ENCODE measurements at regions not wholly inside any gene's neighbourhood (a gene's known extent, or its start where the extent isn't known, plus 50 kb on each side); places are given as distances from the start of the nearest gene placed in this dataset.
A peak's percentile ranks its signal among the peaks of the same experiment; 100 is the strongest.

DNA sequence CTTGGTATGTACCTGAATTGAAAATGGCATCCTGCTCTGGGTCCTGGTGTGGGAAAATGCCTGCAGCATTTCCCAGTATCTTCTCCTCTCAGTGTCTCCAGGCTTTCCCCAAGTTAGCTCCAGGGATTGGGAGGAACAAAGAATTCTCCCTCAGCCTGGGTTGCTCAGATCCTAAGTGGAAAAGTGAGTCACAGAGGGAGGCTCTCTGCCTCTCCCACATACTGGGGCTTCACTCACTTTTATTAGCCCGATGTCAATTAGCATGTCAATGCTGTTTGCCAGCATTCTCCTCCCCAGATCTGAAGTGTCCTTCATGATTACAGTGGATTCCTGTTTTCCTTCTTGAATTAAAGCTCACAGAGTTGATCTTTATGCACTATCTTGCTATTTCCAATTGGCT, 655.0 kb downstream of the EPHA3 start:
- no peak for DNase-seq (ENCODE audit: low read depth)

DNA sequence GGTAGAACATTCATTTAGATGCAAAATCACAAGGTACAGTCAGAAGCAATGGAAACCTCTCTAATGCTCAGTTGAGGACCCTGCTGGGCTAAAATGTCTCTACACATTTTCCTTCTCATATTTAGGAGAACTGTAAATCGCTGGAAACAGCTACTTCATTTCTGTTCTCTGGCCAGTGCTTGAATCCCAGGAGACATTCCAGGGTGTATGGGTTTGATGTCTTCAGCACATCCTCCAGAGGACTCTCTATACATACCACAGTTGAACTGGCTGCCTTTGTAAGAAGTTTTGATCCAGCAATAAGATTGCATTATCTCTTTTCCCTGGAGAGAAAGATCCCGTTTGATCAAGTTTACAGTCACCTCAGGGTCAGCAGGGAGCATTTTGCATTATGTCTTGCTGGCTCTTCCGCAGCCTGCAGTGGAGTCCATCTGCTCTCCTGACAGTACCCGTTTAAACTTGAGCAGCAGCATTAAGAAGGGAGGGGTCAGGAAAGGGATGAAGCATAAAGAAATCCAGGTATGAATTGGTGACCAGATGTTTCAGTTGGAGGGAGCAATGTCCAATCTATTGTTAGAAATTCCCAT, 676.0 kb downstream of the EPHA3 start:
- no peak for DNase-seq (ENCODE audit: low read depth)

DNA sequence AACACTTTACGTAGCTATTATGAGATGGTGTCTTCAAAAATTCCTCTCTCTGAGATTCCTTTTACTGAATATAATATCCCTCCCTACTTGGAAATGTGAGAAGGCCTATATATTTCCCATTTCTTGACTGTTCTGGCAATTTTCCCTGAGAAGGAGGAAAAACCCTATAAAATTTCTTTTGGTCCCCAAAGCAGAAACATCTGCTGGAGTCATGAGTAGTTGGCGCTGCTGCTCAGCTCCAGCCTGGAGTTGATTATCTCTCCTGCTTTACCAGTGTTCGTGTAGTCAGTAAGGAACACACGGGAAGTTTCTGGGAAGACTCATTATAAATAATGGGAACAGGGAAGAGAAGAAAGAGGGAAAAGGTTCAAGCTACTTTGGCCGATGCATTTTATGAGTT, 680.1 kb downstream of the EPHA3 start:
- DNase-seq (ENCODE audit: low read depth) = no peak

DNA sequence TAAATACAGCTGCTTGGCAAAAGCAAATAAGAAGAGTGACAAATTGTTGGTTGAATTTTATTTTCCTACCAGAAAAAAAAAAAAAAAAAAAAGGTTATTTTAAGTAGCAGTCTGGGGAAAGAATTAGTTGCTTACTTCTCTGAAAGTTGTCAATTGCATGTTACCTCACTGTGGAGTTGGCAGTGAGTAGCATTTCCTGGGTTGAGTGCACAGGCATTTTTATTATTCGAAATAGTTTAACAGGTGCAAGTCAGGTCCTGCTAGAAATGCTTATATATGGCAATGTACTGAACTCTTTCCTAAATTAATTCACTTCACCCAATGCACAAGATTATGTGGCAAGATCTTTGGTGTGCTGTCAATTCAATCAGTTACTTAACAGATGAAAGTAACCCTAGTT, 680.6 kb downstream of the EPHA3 start:
- DNase-seq (ENCODE audit: low read depth) = no peak

DNA sequence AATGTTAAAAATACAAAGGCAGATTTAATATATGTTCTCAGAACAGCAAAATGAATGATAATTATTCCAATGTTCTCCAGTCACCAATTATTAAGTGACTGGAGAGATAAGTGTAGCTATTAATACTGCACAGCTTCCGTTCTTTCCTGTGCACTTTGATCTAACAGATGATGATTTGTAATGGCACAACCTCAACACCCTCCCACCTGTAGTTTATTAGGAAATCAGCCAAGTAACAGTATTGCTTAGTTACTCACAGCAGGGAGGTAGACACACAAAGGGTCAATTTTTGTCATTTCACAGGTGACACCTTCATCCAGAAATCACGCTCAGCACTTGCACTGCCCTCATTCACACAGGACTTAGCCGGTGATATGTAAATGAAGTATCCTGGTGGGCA, 688.1 kb downstream of the EPHA3 start:
- DNase-seq (ENCODE audit: low read depth) = no peak

DNA sequence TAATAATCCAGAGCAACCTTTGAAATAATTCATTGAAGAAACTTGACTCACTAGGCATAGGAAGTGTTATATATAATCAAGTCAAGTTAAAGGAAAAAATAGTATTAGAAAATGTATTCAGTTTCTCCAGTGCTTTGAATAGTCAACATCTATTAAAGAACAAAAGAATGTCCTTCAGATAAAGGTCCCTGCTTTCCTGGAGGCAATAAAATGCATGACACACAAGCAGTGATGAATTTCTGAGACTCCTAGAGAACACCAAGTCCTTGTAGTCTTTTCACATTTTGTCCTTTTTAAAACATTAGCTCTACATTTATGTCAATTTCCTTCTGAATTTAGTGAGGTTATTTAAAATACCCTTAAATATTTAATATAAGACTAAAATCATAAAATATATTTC, 695.5 kb downstream of the EPHA3 start:
- DNase-seq (ENCODE audit: low read depth) = no peak

DNA sequence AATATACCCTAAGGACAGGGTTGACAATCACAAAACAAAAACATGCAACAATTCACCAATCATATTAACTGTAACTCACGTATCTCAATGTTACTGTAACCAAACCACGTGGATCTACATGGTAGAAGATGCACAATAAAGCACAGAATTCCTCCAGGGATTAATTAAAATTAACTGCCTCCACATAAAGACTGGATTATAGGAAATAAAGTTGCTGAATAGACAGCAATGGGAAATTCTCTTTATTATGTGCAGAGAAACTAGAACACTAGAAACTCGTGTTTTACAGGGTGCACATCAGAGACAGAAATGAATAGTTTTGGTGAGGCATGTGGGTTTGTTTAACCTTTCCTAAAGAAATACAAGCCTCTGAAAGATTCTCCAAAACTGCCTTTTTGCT, 696.3 kb downstream of the EPHA3 start:
- no peak for DNase-seq (ENCODE audit: low read depth)

DNA sequence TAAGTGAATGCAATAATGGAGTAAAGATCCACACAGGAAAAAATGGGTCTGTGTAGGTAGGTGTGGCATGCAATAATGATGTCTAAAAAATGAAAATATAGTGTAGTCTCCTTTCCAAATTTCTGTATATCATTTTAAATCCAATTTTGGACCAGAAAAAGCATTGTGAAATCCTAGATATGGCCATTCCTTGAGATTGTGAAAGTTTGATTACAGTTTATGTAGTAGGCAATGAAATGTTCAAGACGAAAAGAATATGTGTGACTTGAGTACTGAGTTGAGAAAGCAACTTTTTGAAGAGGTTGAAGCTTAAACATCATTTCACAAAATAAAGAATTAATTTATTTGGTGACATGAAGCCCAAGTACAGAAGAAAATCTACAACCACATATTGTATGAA, 698.7 kb downstream of the EPHA3 start:
- no peak for DNase-seq (ENCODE audit: low read depth)

DNA sequence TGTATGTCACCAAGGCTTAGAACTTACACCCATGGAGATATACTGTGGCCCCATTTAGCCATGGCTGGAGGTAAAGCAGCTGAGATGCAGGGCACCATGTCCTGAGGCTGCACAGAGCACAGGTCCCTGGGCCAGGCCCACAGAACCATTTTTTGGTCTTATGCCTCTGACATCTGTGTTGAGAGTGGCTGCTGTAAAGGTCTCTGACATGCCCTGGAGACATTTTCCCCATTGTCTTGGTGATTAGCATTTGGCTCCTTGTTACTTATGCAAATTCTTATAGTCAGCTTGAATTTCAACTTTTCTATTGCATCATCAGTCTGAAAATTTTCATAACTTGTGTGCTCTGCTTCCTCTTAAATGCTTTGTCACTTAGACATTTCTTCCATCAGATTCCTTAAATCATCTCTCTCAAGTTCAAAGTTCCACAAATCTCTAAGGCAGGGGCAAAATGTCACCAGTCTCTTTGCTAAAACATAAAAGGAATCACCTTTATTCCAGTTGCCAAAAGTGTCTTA, 701.3 kb downstream of the EPHA3 start:
- no peak for DNase-seq (ENCODE audit: low read depth)

DNA sequence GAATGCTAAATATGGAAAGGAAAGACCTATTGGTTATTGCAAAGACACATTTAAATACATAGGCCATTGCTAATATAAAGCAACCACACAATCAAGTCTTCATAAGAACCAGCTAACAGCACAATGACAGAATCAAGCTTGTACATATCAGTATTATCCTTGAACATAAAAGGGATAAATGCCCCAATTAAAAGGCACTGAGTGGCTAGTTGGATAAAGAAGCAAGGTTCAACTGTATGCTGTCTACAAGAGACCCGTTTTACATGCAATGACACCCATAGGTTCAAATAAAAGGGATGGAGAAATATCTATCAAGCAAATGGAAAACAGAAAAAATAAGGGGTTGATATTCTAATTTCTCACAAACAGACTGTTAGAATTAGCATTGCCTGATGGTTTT, 706.1 kb downstream of the EPHA3 start:
- DNase-seq (ENCODE audit: low read depth) = no peak

DNA sequence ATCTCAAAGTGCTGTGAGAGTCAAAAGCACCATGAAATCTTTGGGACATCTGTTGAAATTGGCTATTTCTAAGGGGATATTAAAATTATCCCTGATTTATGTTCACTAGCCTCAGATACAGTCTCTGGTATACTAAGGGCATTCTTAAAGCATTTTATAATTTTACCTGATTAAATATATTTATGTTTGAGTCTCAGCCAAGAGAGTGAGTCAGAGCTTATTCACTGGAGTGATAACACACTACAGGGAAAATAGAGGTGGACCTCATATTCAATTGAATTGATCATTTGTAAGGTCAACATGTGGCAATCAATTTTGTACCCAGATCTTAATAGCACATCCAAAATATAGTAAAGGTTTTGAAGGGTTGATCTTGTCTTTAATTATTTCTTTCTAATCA, 733.6 kb downstream of the EPHA3 start:
- peak; percentile 4 for DNase-seq (ENCODE audit: low read depth)

DNA sequence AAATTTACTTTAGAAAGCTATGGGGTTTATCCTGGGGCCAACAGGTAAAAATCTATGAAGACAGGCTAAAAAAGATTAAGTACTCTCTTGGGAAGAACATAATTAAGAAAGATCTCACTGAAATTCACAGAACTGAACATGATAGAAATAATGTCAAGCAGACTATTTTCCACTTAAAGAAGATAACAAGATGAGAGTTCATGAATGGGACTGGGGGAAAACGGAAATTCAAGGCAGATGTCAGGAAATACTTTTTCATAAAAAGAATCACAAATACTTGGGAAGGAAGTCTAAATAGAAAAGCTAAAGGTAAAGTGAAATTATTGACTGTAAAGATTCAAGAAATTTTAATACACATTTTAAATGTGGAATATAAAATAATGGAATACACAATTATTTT, 737.6 kb downstream of the EPHA3 start:
- no peak for DNase-seq (ENCODE audit: low read depth)

DNA sequence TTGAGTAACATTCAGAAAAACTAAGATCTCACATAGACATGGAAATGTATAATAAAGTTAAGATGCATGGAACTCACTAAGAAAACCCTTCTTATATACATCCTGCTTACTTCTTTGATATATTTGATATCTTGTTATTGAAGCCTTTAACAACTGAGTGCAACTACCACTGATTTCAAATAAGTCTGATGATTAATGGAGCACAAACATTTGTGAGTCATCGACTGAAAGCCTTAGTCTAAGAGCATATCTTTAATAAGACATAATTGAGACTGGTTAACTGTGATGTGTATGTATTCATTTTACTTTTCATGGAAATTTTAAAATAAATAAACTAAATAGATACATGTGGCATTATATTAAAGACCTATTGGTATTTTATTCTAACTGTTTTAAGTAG, 740.5 kb downstream of the EPHA3 start:
- no peak for DNase-seq (ENCODE audit: low read depth)

DNA sequence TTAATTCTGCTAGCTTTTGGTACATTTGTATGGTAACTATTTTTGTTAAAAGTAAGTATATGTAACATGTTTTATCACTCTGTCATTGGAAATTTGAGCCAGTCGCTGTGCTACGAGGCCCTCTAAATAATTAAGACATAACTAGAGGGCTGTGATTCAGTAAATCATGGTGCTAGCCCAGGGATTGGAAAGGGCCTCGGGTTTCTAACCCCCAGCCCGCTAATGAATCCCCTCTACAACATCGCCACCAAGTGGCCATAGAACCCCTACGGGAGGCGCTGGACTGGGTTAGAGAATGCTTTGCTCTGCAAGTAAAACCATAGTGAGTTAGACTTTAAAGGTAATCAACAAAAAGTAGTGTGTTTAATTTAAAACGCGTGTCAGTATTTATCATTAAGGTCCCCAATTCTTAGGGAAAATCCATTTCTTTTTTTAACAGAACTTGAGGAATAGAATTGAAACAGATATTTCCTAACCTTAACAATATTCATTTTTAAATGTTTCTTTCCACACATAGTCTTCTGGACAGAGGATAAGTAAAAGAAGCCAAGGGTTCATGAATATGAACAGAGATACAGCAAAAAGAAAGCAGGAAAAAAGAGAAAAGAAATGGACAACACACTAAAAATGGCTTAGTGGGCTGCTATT, 744.7 kb downstream of the EPHA3 start:
- DNase-seq (ENCODE audit: low read depth) = no peak

DNA sequence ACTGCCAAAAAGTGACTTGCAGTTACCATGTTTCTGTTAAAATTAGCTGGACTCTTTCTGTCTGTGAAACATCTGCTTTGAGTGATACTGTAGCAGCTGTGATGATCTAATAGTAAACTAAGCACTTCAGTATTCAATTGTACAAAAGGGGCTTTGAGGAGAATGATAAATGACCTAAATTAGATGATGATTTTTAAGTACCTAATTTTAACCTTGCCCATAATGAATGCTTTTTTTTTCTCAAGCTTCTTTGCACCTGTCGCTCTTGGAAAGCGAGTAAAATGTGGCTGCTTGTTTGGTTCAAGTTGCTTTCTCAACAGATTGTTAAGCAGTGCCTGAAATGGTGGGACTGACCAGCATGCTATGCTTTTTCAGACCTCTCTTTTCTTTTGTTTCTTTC, 752.3 kb downstream of the EPHA3 start:
- DNase-seq (ENCODE audit: low read depth) = no peak

DNA sequence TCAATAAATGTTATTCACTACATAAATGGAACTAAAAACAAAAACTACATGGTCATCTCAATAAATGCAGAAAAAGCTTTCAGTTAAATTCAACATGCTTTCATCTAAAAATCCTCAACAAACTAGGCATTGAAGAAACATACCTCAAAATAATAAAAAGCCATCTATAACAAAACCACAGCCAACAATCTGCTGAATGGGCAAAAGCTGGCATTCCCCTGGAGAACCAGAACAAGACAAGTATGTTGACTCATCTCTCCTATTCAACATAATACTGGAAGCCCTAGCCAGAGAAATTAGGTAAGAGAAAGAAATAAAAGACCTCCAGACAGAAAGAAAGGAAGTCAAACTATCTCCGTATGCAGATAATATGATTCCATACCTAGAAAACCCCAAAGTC, 759.9 kb downstream of the EPHA3 start:
- no peak for DNase-seq (ENCODE audit: low read depth)

DNA sequence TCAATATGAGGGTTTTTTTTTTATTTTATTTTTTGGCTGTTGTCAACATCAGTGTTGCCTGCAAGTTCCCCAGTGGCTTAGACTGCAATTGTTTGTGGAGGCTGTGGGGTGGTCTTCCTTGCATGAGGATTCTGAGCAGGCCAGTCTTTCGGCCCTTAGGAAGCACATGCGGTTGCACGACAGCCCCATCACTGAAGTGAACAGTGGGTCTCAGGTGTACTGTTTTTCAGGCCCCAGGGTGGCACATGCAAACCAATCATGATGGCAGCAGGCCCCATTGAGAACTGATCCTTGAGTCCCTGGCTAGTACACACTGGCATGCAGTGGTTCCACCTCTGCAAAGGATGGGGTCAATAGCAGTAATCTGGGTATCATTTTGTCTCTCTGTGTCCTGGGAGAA, 768.7 kb downstream of the EPHA3 start:
- no peak for DNase-seq (ENCODE audit: low read depth)

DNA sequence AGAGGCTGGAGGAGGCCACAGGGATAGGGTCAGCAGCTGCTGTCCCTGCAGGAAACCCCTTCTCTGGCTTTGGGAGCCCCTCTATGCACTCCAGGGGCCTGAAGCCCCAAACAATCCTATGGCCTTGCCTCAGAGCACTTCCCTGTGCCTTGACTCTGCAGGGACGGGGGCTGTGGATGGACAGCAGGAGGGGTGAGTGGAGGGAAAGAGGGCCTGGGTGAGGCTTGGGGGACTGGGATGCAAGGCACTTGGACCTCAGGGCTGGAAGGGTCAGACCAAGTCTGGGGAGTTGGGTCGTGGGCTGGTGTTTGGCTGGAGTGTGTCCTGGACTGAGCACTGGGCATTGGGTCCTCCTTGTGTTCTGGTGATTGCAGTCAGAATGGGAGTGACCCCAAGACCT, 769.8 kb downstream of the EPHA3 start:
- DNase-seq (ENCODE audit: low read depth) = no peak

DNA sequence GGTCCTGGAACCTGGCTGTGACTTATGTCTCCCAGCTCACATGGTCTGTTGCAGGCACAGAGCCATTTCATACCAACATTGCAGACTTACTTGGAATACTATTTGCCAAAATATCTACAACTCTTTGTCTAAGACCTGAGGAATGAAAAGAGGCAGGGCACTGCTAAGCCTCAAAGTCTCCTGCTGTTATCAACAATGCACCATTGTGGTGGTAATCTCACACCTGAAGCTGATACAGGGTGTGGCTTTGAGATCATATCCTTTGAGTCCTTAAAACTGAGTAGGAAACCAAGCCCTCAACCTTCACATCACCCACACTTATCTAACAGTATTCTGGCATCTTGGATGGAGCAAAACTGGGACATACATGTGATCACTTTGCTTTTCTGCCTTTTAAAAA, 782.0 kb downstream of the EPHA3 start:
- no peak for DNase-seq (ENCODE audit: low read depth)

DNA sequence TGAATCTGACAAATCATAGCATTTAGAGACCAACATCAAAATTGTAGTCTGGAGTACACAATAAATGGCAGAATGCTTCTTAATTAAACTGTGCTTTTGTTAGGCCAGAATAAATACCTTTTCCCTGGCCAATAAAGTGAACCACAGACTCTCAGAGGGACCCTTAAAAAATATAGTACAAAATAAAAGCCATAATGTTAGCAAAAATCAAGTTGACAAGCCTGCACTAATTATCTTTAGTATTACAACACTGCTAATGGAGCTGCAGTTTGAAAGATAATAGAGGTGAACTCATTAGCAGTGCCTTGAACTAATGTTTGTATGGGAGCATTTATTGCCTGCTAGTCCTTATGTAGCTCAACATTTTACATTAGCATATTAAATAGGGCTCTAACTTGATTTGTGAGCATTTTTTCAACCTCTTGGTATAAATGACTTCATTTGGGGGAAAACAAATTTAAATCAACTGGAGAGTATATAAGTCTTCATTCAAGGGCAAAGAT, 801.3 kb downstream of the EPHA3 start:
- no peak for DNase-seq (ENCODE audit: low read depth)

DNA sequence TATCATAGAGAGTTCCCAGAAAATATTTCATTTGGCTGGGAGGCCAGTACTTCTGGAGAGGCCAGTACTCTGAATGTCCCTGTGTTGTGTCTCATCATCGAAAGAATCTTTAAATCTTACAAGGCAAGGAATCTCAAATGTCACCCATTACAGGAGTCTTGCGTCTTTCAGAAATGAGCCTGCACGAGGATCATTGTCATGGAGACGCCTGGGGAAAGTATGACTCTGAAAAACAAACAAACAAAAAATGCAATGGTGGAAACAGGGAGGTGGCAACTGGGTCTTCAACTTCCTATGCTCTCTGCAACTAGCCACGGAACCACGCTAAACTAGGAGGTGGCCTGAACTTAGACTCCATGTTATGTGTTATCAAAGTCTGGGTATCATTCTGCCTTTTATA, 804.6 kb downstream of the EPHA3 start:
- no peak for DNase-seq (ENCODE audit: low read depth)

DNA sequence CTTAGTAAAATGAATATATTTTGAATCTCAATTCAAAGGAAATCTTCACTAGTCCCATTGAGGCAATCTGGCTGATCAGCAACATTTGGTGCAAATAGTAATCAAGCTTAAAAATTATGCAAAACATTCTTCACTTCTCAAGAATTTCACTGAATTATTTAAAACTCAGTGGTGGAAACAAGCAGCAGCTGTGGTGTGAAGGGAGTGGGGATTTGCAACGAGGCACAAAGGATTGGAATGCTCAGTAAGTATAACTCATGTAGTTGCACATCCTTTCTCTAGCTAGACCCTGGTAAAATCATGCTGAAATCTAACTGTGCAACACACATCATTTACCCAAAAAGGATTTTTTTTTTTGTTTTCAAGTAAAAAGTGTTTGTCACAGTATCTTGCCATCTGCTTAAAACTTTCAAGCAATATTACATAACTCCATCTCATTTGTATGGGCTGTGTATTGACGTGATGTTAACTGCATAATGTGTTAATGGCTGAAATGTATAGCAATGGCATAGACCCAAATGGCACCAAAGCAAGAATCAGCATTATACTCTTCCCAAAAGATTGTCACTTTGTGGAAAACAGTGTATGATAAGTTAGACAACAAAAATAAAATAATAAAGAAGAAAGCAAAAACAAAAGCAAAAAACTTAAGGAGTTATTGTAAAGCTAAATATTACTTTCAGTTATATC, 816.6 kb downstream of the EPHA3 start:
- DNase-seq (ENCODE audit: low read depth) = no peak

DNA sequence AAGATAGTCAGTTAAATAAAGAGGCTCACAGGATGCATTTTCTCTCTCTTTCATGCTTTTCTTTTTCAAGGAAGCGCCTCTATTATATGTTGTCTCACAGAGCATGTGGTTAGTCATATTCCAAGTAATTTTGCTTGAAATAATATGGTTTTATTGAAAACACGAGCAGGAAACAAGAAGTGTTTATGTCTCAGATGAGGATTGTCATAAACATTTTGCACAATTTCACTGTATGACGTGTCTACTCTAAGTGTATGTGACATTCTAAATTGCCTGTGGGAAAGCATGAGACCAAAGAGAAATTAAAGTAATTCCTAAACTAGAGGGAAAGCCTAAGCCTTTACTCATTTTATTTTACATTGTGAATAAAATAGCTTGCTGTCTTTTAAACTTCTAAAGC, 818.6 kb downstream of the EPHA3 start:
- DNase-seq (ENCODE audit: low read depth) = no peak

DNA sequence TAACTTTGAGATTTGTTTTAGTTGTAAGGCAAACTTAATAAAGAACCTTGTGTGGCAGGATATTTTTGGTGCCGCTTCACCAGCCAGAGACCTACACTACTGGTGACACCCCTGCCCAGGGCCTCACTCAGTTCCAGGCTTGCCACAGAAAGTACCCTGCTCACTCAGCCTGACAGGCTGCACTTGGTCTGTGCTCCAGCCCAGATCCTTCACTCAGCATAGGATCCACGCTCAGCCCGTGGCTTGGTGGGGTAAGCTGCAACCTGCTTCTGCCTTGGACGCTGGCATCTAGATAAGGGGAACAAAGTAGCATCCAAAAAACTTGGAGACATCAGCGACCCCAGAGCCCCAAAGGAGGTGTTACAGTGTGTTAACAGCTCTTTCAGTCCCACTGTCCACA, 825.5 kb downstream of the EPHA3 start:
- no peak for DNase-seq (ENCODE audit: low read depth)

All from iris pigment epithelial cell (primary cell).